ENCODE measurements at regions not wholly inside any gene's neighbourhood (a gene's known extent, or its start where the extent isn't known, plus 50 kb on each side); places are given as distances from the start of the nearest gene placed in this dataset.
"Not testable (repeated sequence)": the region's sequence is repeated elsewhere in the genome, so short reads cannot be mapped to it uniquely, and the experiment has no call there.

GRCh38 chr5:100364757-100365478, 170.3 kb upstream of the FAM174A start:
- H3K4me1 Mint-ChIP-seq; H3K4me3 Mint-ChIP-seq; ATAC-seq; POLR2A ChIA-PET; H3K36me3 Mint-ChIP-seq (ENCODE audit: low read depth); CTCF ChIA-PET; DNase-seq; H3K27me3 Mint-ChIP-seq; intact Hi-C loops (cut with DNase I, micrococcal nuclease); H3K27ac Mint-ChIP-seq; H3K9me3 Mint-ChIP-seq (ENCODE audit: low read depth): not testable (repeated sequence)

GRCh38 chr5:100364343-100364742, 170.8 kb upstream of the FAM174A start:
- CTCF ChIA-PET; H3K9me3 Mint-ChIP-seq (ENCODE audit: low read depth); POLR2A ChIA-PET; intact Hi-C loops (cut with DNase I, micrococcal nuclease); H3K4me1 Mint-ChIP-seq; H3K4me3 Mint-ChIP-seq; DNase-seq; H3K27me3 Mint-ChIP-seq; ATAC-seq; H3K27ac Mint-ChIP-seq; H3K36me3 Mint-ChIP-seq (ENCODE audit: low read depth): not testable (repeated sequence)

- H3K4me1 Mint-ChIP-seq; DNase-seq; ATAC-seq; H3K27ac Mint-ChIP-seq; H3K27me3 Mint-ChIP-seq; H3K36me3 Mint-ChIP-seq (ENCODE audit: low read depth); POLR2A ChIA-PET; CTCF ChIA-PET; H3K4me3 Mint-ChIP-seq; H3K9me3 Mint-ChIP-seq (ENCODE audit: low read depth); intact Hi-C loops (cut with DNase I, micrococcal nuclease): not testable (repeated sequence)
Observed at GRCh38 chr5:100359998-100360397, 175.2 kb upstream of the FAM174A start.

GRCh38 chr5:100346269-100346668, 188.9 kb upstream of the FAM174A start:
- H3K4me1 Mint-ChIP-seq; H3K4me3 Mint-ChIP-seq; H3K9me3 Mint-ChIP-seq (ENCODE audit: low read depth); H3K27me3 Mint-ChIP-seq; ATAC-seq; H3K27ac Mint-ChIP-seq; DNase-seq; CTCF ChIA-PET; intact Hi-C loops (cut with DNase I, micrococcal nuclease); H3K36me3 Mint-ChIP-seq (ENCODE audit: low read depth); POLR2A ChIA-PET: not testable (repeated sequence)

- intact Hi-C loops (cut with DNase I, micrococcal nuclease); H3K27ac Mint-ChIP-seq; ATAC-seq; H3K9me3 Mint-ChIP-seq (ENCODE audit: low read depth); CTCF ChIA-PET; POLR2A ChIA-PET; H3K4me1 Mint-ChIP-seq; H3K36me3 Mint-ChIP-seq (ENCODE audit: low read depth); DNase-seq; H3K27me3 Mint-ChIP-seq; H3K4me3 Mint-ChIP-seq: not testable (repeated sequence)
Observed at GRCh38 chr5:100341485-100341884, 193.7 kb upstream of the FAM174A start.

GRCh38 chr5:100322483-100322882, 212.7 kb upstream of the FAM174A start:
- no peaks in the 10 kb centered on the region for H3K27me3 Mint-ChIP-seq
- CTCF ChIA-PET: no interaction called here
- no peak overlapping the region for H3K4me3 Mint-ChIP-seq
- no peak overlapping the region for H3K27ac Mint-ChIP-seq
- ATAC-seq (no peak), DNase-seq (no peak)
- POLR2A ChIA-PET: no interaction called here
- H3K9me3 Mint-ChIP-seq (ENCODE audit: low read depth): no peaks in the 10 kb centered on the region
- no peaks in the 10 kb centered on the region for H3K36me3 Mint-ChIP-seq (ENCODE audit: low read depth)
- H3K4me1 Mint-ChIP-seq: no peaks in the 10 kb centered on the region
- intact Hi-C loops (cut with DNase I, micrococcal nuclease): no loop called here

GRCh38 chr5:100319885-100320284, 215.3 kb upstream of the FAM174A start:
- ChIA-PET CTCF (no interaction called here), POLR2A (no interaction called here)
- Mint-ChIP-seq H3K9me3 (ENCODE audit: low read depth) (peaks cover 5% of the 10 kb centered on the region), H3K36me3 (ENCODE audit: low read depth) (no peaks in the 10 kb centered on the region), H3K4me1 (no peaks in the 10 kb centered on the region), H3K27me3 (no peaks in the 10 kb centered on the region), H3K4me3 (no peak overlapping the region), H3K27ac (no peak overlapping the region)
- no peak for ATAC-seq
- intact Hi-C loops (cut with DNase I, micrococcal nuclease): no loop called here
- DNase-seq: no peak

GRCh38 chr5:100313657-100314056, 221.5 kb upstream of the FAM174A start:
- Mint-ChIP-seq H3K4me1 (no peaks in the 10 kb centered on the region), H3K9me3 (ENCODE audit: low read depth) (peaks cover 5% of the 10 kb centered on the region), H3K36me3 (ENCODE audit: low read depth) (no peaks in the 10 kb centered on the region), H3K4me3 (no peak overlapping the region), H3K27me3 (no peaks in the 10 kb centered on the region), H3K27ac (no peak overlapping the region)
- no peak for DNase-seq
- ChIA-PET CTCF (no interaction called here), POLR2A (no interaction called here)
- ATAC-seq: no peak
- intact Hi-C loops (cut with DNase I, micrococcal nuclease): no loop called here

- H3K4me3 Mint-ChIP-seq: no peak overlapping the region
- H3K9me3 Mint-ChIP-seq (ENCODE audit: low read depth): peaks cover 5% of the 10 kb centered on the region
- ChIA-PET POLR2A (no interaction called here), CTCF (interaction anchor here (0.6 kb wide), 1 partner anchor 356 kb away, joined by 3 read pairs; no protein-coding TSS in a partner anchor)
- no peaks in the 10 kb centered on the region for H3K27me3 Mint-ChIP-seq
- H3K36me3 Mint-ChIP-seq (ENCODE audit: low read depth): no peaks in the 10 kb centered on the region
- intact Hi-C loops (cut with DNase I, micrococcal nuclease): no loop called here
- no peaks in the 10 kb centered on the region for H3K4me1 Mint-ChIP-seq
- ATAC-seq (no peak), DNase-seq (no peak)
- H3K27ac Mint-ChIP-seq: no peak overlapping the region
Observed at GRCh38 chr5:100311806-100312205, 223.4 kb upstream of the FAM174A start.

GRCh38 chr5:100306000-100306399, 229.2 kb upstream of the FAM174A start:
- ChIA-PET CTCF (no interaction called here), POLR2A (no interaction called here)
- no peaks in the 10 kb centered on the region for H3K36me3 Mint-ChIP-seq (ENCODE audit: low read depth)
- no peaks in the 10 kb centered on the region for H3K4me1 Mint-ChIP-seq
- H3K27me3 Mint-ChIP-seq: no peaks in the 10 kb centered on the region
- H3K4me3 Mint-ChIP-seq: no peak overlapping the region
- no peaks in the 10 kb centered on the region for H3K9me3 Mint-ChIP-seq (ENCODE audit: low read depth)
- DNase-seq (no peak), ATAC-seq (no peak)
- intact Hi-C loops (cut with DNase I, micrococcal nuclease): no loop called here
- H3K27ac Mint-ChIP-seq: no peak overlapping the region

- Mint-ChIP-seq H3K27ac (no peak overlapping the region), H3K36me3 (ENCODE audit: low read depth) (no peaks in the 10 kb centered on the region), H3K9me3 (ENCODE audit: low read depth) (no peaks in the 10 kb centered on the region), H3K27me3 (no peaks in the 10 kb centered on the region), H3K4me3 (no peak overlapping the region), H3K4me1 (no peaks in the 10 kb centered on the region)
- ChIA-PET POLR2A (no interaction called here), CTCF (no interaction called here)
- ATAC-seq (no peak), DNase-seq (no peak)
- intact Hi-C loops (cut with DNase I, micrococcal nuclease): no loop called here
Observed at GRCh38 chr5:100303216-100303615, 232.0 kb upstream of the FAM174A start.

GRCh38 chr5:100299261-100299660, 235.9 kb upstream of the FAM174A start:
- no peak for ATAC-seq
- POLR2A ChIA-PET: no interaction called here
- Mint-ChIP-seq H3K4me3 (no peak overlapping the region), H3K9me3 (ENCODE audit: low read depth) (no peaks in the 10 kb centered on the region), H3K27me3 (no peaks in the 10 kb centered on the region), H3K36me3 (ENCODE audit: low read depth) (no peaks in the 10 kb centered on the region), H3K27ac (no peak overlapping the region), H3K4me1 (no peaks in the 10 kb centered on the region)
- CTCF ChIA-PET: no interaction called here
- no peak for DNase-seq
- intact Hi-C loops (cut with DNase I, micrococcal nuclease): no loop called here

- Mint-ChIP-seq H3K4me1 (no peaks in the 10 kb centered on the region), H3K27me3 (no peaks in the 10 kb centered on the region), H3K36me3 (ENCODE audit: low read depth) (no peaks in the 10 kb centered on the region), H3K9me3 (ENCODE audit: low read depth) (peaks cover 2% of the 10 kb centered on the region), H3K27ac (no peak overlapping the region), H3K4me3 (no peak overlapping the region)
- ATAC-seq (no peak), DNase-seq (no peak)
- ChIA-PET POLR2A (no interaction called here), CTCF (interaction anchor here (0.6 kb wide), 2 partner anchors 9 to 18 kb away, joined by 3 read pairs; no protein-coding TSS in a partner anchor)
- intact Hi-C loops (cut with DNase I, micrococcal nuclease): no loop called here
Observed at GRCh38 chr5:100276071-100276470, 259.1 kb upstream of the FAM174A start.
